ENCODE measurements at regions not wholly inside any gene's neighbourhood (a gene's known extent, or its start where the extent isn't known, plus 50 kb on each side); places are given as distances from the start of the nearest gene placed in this dataset.
"Not testable (repeated sequence)": the region's sequence is repeated elsewhere in the genome, so short reads cannot be mapped to it uniquely, and the experiment has no call there.

DNA sequence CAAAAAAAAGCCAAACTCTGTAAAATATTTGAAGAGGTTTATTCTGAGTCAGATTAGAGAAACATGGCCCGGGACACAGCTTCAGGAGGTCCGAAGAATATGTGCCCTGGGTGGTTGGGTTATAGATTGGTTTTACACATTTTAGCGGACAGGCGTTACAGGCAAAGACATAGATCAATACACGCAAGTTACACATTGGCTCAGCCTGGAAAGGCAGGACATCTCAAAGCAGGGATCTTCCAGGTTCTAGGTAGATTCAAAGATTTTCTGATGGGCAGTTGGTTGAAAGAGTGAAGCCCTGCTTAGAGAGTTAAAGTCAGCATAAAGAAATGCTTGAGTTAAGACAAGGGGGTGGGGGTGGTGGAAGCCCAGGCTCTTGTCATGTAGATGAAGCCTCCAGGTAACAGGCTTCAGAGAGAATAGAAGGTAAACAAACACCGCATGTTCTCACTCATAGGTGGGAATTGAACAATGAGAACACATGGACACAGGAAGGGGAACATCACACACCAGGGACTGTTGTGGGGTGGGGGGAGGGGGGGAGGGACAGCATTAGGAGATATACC lies 464.3 kb upstream of the ADARB2 start:
- no peak for DNase-seq
- Histone ChIP-seq H3K27me3 (no peaks in the 10 kb centered on the region), H3K9me3 (no peaks in the 10 kb centered on the region), H3K4me1 (no peaks in the 10 kb centered on the region), H3K4me3 (no peak overlapping the region), H3K36me3 (no peaks in the 10 kb centered on the region), H3K27ac (no peak overlapping the region)
- TF ChIP-seq, protein P1, sequence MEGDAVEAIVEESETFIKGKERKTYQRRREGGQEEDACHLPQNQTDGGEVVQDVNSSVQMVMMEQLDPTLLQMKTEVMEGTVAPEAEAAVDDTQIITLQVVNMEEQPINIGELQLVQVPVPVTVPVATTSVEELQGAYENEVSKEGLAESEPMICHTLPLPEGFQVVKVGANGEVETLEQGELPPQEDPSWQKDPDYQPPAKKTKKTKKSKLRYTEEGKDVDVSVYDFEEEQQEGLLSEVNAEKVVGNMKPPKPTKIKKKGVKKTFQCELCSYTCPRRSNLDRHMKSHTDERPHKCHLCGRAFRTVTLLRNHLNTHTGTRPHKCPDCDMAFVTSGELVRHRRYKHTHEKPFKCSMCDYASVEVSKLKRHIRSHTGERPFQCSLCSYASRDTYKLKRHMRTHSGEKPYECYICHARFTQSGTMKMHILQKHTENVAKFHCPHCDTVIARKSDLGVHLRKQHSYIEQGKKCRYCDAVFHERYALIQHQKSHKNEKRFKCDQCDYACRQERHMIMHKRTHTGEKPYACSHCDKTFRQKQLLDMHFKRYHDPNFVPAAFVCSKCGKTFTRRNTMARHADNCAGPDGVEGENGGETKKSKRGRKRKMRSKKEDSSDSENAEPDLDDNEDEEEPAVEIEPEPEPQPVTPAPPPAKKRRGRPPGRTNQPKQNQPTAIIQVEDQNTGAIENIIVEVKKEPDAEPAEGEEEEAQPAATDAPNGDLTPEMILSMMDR (IDR thresholded peaks at IDR 0.05) = no peak
- intact Hi-C loops (cut with DNase I; ENCODE audit: low total_unique reads) = no loop called here

DNA sequence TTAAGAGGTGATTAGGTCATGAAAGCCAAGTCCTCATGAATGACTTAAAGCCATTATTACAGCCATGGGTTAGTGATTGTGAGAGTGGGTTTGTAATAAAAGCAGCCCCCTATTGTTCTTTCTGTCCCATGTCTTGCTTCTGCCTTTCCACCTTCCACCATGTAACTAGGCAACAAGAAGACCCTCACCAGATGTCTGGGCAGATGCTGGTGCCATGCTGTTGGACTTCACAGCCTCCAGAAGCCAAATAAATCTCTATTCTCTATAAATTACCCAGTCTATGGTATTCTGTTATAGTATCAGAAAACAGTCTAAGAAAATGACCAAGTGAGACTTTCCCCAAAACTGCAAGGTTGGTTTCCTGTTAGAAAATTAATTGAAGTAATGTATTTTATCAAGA lies 460.3 kb upstream of the ADARB2 start:
- Histone ChIP-seq H3K4me1 (no peaks in the 10 kb centered on the region), H3K4me3 (no peak overlapping the region), H3K9me3 (no peaks in the 10 kb centered on the region), H3K27me3 (no peaks in the 10 kb centered on the region), H3K36me3 (no peaks in the 10 kb centered on the region), H3K27ac (no peak overlapping the region)
- no peak for DNase-seq
- TF ChIP-seq, protein P1 (IDR thresholded peaks at IDR 0.05) = no peak
- intact Hi-C loops (cut with DNase I; ENCODE audit: low total_unique reads) = no loop called here

DNA sequence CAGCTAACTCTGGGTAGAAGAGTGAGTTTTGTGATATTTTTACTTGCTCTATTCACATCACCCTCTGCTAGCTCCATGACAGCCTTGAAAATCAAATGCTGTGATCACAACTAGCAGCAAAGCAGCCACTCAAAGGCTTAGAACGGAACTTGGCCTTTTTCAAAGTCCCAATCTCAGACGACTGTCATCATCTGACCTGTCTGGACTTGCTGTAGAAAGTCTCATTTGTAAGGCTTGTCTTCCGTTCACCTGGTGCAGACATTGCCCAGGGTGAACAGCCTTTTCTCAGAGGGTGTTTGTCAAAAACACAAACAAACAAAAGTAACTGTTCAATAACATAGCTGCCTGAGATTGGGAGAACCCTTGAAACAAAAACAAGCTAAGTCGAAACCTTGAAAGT lies 458.9 kb upstream of the ADARB2 start:
- H3K27ac ChIP-seq = no peak overlapping the region
- no peaks in the 10 kb centered on the region for H3K4me1 ChIP-seq
- DNase-seq = no peak
- H3K36me3 ChIP-seq = no peaks in the 10 kb centered on the region
- no peak overlapping the region for H3K4me3 ChIP-seq
- intact Hi-C loops (cut with DNase I; ENCODE audit: low total_unique reads) = no loop called here
- no peaks in the 10 kb centered on the region for H3K27me3 ChIP-seq
- no peaks in the 10 kb centered on the region for H3K9me3 ChIP-seq
- TF ChIP-seq, protein P1 (IDR thresholded peaks at IDR 0.05) = no peak

DNA sequence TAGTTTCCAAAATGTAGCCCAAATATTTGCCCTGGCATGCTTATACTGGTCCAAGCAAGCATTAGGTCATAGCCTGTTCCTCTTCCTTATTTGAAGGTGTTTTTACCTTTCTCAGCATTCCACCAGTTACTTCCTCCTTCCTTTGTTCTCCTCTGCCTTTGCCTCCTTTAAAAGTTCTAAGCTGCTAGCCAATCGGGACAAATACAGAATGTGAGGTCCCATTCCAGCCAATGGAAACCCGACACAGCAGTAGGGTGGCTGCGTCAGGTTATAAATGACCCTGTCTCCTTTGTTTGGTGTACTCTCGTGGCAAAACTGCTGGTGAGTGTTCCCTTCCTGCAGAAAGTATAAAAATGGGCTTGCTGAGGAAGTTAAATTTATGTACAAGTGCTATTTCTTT lies 452.0 kb upstream of the ADARB2 start:
- H3K4me3 ChIP-seq; H3K9me3 ChIP-seq; H3K27me3 ChIP-seq; intact Hi-C loops (cut with DNase I; ENCODE audit: low total_unique reads); H3K4me1 ChIP-seq; H3K27ac ChIP-seq; DNase-seq; H3K36me3 ChIP-seq: not testable (repeated sequence)

DNA sequence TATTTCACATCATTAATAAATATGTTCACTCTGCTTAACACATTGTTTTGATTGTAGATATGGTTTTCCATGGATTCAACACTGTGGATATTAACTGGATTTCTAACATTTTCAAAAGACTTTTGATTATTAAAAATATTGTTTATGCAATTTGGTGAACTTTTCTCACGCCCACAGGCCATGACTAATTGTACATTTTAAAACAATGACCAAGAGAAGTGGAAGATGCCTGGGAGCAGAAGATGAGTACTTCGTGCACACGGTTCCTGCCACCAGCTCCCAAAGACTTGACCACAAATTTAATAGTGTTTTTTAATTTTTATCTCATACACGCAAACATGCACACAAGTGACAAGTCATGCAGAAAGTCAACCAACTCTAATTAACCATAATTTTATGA lies 451.0 kb upstream of the ADARB2 start:
- intact Hi-C loops (cut with DNase I; ENCODE audit: low total_unique reads) = no loop called here
- Histone ChIP-seq H3K4me1 (no peaks in the 10 kb centered on the region), H3K4me3 (no peak overlapping the region), H3K9me3 (no peaks in the 10 kb centered on the region), H3K27ac (no peak overlapping the region), H3K36me3 (no peaks in the 10 kb centered on the region), H3K27me3 (no peaks in the 10 kb centered on the region)
- TF ChIP-seq, protein P1 (IDR thresholded peaks at IDR 0.05) = no peak
- DNase-seq = no peak

DNA sequence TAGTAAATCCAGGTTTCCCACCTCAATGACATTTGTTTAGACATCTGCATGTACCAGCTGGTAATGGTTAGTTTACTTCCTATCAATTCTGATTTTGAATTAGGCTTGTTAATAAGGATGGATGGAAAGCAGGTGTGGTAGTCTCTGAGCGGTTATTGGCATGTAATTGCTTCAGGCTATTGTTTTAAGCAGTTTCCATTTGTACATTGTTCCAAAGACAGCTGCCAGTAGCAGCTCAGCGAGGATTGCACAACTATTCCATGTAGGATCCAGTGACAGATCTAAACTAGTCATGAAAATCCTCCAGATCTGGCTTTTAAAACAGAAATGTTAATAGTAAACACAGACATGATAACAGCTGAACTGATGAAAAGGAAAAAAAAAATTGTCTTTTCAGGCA lies 436.0 kb upstream of the ADARB2 start:
- intact Hi-C loops (cut with DNase I; ENCODE audit: low total_unique reads) = no loop called here
- no peaks in the 10 kb centered on the region for H3K36me3 ChIP-seq
- no peak overlapping the region for H3K4me3 ChIP-seq
- H3K27me3 ChIP-seq = no peaks in the 10 kb centered on the region
- no peaks in the 10 kb centered on the region for H3K4me1 ChIP-seq
- TF ChIP-seq, protein P1 (IDR thresholded peaks at IDR 0.05) = no peak
- no peaks in the 10 kb centered on the region for H3K9me3 ChIP-seq
- H3K27ac ChIP-seq = no peak overlapping the region
- no peak for DNase-seq

Measured in tibial artery (tissue), 4 donors.